Germinal center (tissue), 1 donor: ENCODE measurements at regions not wholly inside any gene's neighbourhood (a gene's known extent, or its start where the extent isn't known, plus 50 kb on each side); places are given as distances from the start of the nearest gene placed in this dataset.

Source experiments
- DNase-seq: peaks from one replicate; pipeline ENCODE4 v3.0.0; 2012; ENCODE audit warnings: mixed read lengths, low spot score

DNA sequence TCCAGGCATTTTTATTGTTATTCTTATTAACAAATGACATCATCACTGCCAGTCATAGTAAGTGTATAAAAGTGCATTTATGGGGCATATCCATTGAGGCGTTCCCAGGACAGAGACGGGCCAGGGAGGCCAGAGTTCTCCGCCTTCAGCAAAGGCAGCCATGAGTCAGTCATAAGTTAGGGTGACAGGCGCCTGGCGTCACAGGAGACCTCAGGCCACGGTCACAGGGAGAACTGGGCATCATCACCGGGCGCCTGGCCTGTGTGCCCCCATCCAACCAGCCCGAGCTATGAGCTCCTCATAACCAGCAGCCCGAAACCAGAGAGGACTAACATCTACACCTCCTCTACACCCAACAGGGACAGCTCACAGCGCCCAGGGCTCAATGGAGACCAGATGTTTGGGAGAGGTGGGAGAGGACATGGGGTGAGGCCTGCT, 259.2 kb downstream of the DLL1 start:
- no peak for DNase-seq

DNA sequence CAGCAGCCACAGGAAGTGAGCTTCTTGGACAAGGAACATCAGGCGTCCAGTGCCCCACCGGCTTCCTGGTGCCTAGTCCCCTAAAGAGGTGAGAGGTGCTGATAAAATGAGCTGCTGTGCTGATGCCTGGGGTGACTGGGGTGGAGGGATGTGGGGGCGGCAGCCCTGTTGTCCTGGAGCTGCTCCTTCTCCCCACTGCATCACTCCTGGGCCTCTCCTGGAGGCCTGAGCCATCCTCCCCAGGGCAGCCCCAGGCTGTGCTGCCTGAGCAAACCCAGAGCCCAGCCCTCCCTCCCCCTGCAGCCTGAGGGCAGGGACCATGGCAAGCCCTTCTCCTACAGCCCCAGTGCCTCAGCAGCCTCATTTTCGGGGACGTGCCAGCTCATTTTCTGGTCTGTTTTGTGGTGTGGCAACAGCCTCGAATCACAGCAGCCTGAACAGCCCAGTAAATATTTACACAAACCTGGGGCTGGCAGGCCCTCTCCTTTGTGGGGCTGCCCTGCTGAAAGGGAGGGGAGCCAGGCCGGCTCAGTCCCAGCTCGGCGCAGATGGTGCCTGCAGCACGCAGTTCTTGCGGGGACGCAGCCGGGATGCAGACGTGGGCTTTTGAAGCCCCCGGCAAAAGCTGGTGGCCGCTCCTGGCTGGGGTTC, 259.9 kb downstream of the DLL1 start:
- DNase-seq: no peak

DNA sequence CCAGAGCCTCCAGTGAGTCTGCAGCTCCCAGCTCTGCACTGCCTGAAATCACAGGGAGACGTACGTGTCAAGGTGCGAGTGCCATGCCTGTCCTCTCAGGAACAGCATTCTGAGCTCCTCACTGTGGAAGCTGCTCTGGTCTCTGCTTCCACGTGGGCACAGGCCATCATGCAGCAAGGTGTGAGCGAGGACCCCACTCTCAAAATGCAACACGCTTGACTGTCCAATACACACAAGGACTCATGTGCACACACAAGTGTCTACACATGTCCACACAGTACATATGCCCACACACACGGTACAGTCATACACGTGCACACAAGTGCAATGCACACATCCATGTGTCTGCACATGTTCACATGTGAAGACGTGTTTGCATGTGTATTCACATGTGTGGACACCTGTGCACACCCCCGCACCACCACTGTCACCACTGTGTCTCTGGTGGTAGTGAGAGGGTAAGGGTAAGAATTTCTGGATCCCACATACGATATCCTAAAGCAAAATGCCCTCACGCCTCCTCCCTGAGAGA, 260.5 kb downstream of the DLL1 start:
- no peak for DNase-seq

DNA sequence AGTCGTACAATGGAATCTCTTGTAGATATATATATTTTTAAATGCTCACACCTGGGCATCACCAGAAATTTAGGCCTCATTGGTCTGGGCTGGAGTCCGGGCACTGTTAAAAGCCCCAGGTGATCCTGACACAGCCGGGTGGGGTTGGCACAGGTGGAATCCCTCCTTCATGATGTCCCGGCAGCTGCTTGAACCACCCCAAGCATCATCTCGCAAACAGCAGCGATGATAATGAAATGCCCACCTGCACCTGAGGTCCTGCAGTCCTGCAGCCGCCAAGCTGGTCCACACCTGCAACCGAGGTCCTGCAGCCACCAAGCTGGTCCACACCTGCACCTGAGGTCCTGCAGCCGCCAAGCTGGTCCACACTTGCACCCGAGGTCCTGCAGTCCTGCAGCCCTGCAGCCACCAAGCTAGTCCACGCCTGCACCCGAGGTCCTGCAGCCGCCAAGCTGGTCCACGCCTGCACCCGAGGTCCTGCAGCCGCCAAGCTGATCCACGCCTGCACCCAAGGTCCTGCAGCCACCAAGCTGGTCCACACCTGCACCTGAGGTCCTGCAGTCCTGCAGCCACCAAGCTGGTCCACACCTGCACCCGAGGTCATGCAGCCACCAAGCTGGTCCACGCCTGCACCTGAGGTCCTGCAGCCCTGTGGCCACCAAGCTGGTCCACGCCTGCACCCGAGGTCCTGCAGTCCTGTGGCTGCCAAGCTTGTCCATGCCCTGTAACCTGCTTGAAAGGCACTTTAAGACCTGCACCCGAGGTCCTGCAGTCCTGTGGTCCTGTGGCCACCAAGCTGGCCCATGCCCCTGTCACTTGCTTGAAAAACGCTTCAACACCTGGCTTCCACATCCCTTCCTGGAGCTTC, 261.2 kb downstream of the DLL1 start:
- DNase-seq: no peak

DNA sequence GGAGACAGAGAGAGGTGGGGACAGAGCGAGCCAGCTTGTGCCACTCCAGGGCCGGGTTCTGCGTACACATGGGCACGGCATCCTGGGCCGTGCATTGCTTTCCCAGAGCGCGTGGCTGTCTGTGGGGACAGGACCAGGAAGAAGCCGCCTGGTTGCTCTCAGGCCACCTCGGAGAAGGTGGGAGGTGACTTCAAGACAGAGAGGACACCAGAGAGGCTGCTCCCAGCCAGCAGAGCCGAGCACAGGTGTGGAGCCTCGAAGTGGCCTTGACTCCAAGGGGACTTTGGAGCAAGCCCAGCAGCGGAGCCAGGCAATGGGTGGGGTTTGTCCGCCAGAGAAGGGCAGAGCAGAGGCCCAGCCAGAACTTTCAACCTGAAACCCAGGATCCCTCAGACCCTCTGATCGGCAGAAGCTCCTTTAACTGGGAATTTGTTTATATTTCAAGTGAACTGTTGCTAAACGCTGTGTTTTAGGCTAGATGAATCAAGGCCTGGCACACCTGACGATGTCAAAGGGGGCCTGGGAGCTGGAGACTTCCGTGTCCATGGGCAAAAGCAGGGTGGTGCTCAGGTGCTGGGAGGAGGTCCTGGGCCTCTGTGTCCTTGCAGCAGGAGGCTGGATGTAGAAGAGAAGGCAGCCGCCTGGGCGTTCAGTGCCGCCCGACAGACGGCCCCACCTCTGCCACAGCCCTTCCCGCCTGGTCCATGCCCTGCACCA, 262.1 kb downstream of the DLL1 start:
- no peak for DNase-seq

DNA sequence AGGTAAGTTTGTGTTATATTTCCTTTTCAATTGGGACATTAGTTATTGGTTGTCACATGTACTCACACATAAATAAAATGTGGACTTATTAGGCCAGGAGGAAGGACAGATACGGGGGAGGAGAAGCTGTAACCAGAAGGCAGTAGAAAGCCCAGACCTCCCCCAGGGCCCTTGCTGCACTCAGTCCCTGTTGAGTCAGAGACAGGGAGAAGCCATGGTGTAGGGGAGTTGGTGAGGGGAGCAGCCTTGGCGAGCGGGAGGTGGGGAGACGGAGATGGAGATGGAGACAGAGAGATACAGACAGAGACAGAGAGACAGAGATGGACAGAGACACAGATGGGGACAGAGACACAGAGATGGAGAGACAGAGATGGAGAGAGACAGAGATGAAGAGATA, 263.2 kb downstream of the DLL1 start:
- DNase-seq: no peak

DNA sequence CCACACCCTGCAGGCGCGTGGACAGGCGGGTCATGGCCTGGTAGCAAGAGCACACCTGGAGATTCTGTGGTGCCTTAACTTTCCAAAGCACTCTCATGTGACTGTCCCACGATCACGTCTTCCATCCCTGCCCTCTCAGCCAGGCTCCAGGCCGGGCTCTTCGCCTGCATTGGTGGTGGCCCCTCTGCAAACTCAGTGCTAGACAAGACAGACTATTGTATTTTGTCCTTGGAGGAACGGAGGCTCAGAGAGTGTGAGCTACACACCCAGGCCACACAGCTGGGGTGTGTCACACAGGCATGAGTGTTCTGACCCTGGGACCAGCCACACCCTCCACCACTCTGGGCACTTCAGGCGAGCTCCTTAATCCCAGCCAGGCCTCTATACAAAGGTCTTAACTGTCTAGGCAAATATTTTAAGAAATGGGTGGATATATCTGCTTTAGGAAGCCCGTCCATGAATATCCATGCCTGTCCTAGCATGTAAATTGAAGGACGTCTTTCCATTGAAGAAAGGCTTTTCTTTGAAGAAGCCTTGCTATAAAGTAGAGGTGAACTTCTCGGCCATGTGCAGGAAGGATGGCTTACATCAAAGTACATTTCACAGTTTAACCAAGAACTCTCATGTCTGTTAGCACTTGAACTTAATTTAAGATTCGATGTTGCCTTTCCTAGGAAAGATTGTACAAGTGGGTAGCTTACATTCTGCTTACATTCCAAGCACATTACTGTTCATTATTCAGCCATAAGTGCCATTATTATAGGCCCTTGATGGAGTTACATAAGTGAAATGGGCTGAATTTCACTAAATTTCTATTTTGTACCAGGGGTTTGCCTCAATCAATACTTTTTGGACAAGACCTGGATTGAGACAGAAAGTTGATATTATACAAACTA, 263.9 kb downstream of the DLL1 start:
- no peak for DNase-seq

DNA sequence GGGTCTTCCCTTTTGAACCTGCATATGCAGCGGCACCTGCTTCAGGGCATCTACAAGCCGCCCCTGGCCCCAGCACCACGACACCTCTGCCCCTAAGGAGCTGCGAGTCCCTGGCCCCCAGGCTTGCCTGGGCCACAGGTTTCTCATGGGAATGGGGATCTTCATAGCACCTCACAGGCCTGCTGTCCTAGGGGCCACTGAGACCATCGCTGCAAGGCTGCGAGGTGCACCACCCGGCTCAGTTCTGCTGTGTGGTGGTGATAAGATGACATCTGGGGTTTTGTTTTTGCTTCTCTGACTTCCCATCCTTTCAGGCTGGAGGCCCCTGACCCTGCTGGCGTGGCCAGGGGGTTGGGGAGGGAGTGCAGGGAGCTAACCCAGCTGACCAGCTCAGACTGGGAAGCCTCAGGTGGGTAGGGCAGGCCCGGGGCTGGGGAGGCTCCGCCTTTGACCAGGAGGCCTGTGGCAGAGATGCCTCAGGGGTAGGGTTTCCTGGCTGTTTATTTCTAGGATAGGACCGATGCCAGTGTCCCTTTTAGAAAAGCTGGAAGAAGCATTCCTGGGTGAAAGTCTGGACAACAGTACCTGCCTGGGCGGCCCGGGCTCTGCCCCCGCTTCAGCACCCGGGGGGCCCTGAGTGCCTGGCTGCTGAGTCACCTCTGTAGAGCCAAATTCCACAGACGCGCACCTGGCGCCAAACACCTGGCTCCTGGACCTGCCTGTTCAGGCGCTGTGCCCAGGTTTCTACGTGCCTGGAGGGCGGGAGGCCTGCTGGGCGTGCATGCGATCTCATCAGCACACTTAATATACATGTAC, 264.7 kb downstream of the DLL1 start:
- no peak for DNase-seq

DNA sequence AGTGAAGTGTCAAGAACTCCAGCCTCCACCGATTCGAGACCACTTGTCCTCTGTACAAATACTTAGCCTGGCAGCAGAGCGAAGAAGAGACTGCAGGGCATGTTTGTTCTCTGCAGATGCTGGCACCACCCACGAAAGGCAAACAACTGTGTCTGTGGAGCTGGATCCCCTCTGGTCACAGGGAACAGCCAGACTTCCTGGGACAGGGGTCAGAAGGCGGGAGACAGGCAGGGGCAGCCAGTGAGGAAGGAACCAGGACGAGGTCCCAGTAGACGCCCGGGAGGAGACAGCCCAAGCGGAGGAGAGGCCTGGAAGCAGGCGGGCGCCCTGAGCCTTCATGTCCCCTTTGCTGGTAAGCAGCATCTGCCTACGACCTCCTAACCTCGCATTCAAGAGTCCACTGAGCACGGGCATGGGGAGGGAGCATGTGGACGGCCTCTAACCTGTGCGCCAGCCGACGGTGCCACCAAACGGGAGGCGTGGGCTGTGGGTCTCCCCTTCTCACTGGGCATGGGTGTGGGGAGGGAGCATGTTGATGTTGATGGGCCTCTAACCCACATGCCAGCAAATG, 265.5 kb downstream of the DLL1 start:
- no peak for DNase-seq

DNA sequence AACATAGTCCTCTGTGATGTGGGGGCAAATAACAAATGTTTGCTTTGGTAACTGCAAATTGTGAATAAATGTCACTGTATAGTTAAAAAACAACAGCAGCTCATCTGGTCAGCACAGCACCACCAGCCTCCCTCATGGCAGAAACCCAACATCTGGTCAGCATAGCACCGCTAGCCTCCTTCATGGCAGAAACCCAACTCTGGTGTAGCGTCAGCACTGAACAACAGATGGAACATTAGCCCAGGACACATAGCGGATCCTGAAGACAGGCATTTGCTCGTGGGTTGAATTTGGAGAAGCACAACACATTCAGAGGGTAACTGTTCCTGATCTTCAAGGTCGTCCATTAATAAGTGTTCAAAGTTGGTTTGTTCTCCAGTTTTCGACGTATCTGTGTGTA, 265.9 kb downstream of the DLL1 start:
- no peak for DNase-seq

DNA sequence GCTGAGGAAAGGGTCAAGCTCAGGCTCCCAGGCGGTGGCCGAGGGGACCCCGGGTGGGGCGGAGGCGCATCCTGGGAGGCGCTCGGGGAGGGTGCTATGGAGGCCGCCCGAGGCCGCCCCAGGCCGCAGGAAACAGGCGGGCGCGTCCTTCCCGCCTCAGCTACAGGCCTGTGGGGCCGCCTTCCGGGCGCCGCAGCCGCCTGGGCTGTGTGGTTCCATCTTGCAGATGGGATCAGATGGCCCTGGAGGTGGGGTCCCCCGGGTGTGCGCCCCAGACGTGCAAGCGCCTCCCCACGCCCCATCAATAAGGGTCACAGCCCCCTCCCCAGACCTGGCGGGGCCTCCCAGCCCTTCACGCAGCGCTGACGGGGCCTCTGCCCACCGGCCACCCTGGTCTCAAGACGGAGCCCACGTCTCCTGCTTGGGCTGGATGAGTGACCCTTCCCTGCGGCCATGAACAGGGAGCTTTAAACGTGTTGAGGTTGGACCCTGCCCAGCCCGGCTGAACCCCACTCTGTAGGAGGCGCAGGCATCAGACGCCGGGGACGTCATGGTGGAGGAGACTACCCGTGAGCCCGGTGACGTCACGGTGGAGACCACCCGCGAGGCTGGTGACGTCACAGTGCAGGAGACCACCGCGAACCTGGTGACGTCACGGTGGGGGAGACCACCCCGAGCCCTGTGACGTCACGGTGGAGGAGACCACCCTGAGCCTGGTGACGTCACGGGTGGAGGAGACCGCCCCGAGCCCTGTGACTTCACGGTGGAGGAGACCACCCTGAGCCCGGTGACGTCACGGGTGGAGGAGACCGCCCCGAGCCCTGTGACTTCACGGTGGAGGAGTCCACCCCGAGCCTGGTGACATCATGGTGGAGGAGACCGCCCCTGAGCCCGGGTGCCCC, 267.0 kb downstream of the DLL1 start:
- no peak for DNase-seq

DNA sequence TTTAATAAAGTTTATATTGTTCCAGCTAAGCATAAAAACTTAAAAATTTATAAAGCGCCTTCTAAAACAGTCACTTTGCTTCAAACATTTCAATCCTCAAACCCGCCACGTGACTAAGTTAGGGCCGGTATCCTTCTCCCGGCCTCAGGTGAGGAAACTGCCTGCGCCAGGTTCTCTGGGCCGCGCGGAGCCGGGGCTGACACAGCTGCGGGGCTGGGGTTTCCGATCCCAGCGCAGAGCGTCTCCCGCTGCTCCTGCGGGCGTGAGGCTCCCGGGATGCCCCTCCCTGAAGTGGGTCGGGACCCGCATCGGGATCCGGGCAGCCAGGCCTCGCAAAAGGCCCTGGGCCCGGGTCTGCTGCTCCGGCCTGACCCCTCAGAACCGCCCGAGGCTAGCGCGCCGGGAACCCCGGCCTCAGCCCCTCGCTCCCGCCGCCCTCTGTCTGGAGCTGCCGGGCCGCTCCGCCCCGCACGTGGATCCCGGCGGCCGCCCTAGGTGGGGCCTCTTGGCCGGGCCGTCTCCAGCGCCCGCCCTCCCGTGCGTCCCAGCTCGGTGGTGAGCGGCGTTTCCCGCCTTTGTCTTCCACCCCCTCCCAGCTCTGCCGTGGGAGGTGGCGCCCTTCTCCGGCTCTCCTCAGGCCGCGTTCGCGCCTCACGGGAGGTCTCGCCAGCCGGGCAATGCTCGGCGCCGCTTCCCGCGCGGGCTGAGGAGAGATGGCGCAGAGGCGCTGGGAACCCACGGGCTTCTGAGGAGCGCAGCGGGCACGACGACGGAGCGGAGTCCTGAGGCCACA, 267.9 kb downstream of the DLL1 start:
- DNase-seq: no peak

DNA sequence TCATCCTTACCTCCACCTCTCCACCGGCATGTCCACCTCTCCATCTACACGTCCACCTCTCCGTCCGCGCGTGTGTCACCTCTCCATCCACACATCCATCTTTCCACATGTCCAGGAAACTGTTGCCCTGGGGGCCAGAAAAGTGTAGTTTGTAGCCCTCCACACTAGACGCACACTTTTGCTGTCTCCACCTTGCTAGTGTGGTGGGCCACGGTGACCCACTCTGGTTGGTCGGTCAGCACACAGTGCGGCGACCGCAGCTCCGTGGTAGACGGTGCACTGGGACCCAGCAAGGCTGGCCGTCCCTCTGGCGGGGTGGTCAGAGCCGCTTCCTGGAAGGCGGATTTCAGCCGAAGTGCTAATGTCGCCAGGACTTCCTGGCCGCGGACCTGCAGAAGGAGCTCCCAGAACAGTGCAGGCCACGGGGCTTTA, 268.6 kb downstream of the DLL1 start:
- DNase-seq: no peak

DNA sequence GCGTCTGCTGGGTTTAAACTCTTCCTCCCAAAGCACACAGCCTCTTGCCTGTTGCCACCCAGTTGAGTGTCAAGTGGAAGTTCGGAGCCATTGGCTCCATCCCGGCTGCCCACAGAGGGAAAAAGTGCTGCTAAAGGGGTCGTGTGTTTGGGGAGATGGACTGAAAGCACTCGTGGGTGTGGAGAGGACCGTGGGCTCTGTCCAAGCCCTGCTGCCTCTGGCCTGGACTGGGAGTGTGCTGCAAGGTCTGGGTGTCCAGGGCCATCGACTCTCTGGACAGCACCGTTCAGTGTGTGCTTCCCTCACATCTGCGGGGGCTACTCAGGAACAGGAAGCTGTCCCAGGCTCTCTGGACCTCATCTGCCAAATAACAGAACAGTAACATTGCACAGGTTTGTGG, 269.3 kb downstream of the DLL1 start:
- no peak for DNase-seq

DNA sequence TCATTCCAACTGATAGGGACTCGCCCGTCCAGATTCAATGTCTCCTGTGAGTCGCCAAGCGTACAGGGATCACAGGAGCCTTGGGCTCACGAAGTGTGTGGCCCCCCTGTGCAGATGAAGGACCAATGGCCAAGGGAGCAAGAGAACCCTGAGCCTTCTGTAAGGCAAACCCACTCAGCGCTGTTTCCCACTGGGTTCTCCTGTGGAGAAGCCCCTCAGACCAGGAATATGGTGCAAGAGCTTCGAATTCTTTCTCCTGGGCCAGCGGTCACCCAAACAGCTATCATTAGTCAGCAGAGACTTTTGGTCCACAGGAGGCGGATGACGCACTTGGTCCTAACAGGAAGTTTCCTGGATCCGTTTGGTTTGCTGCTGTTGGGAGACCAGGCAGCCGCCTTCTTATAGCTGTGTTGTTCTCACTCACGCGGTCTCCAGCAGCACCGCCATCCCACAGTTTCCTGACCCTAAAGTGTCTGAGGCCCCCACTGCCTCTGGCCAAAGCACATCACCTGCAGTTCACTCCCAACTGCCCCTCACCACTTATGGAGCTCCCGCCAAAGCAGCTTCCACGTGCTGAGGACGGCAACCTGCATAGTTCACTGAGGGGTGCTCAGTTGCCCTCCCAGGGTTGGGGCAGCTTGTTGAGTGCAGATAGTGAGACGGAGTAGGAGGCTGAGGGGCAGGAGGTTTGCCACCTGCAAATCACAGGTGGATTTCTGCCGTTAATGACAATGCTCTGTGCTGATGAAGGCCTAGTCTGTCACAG, 268.6 kb downstream of the ERMARD start:
- DNase-seq: no peak

DNA sequence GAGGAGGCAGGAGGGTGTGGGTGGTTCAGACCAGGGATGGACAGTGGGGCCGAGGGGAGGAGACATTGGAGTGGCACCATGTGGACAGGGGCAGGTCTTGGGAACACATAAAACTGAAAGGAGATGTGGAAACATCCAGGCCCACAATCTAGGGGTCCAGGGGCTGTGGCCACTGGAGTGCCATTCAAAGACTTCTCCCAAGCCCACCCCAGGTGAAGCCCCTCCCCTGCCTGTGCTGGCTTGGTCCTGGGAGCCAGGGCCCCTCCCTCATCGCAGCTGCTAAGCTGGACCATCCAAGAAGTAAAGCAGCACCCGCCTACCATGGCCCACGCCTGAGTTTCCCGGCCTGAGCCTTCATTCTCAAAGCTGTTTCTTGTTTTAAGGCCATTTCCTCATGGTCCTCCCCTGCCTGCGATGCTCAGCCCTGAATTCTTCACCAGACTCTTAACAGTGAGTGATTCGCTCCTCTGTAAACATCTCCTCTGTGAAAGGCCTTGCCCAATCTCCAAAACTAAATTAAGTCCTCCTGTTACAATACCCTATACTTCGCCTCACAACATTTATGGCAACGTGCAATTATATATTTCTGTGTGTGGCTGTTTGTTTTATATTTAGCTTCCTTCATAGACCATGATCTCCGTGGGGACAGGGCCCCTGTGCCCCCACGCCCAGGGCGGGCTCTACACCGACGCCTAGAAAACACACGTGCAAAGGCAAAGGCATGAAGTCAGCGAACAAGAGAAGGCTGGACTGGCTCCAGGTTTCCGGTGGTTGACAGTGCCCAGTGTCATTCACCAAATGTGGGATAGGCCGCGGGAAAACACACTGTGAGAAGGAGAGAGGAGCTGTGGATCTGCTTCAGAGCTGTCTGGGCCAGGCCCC, 267.8 kb downstream of the ERMARD start:
- DNase-seq: no peak
